Lung (tissue), 11 donors: ENCODE measurements at regions not wholly inside any gene's neighbourhood (a gene's known extent, or its start where the extent isn't known, plus 50 kb on each side); places are given as distances from the start of the nearest gene placed in this dataset.

Experiments used
- ATAC-seq: fragments of 200-7000 bp; cut with Tn5 transposase; one replicate; pipeline ENCODE4 v1.9.1; 2020; ENCODE audit warnings: moderate number of reproducible peaks; ENCODE audit not compliant: insufficient read depth, low FRiP score
- DNase-seq, 3 donors: peaks; one replicate each; pipeline ENCODE4 v3.0.0-alpha.2; 2013 to 2017
- H3K27ac ChIP-seq, 2 donors: one replicate each; pipeline ENCODE4 v1.5.1; 2013; ENCODE audit warnings: mild to moderate bottlenecking in 2 of 2, moderate library complexity in 2 of 2, control low read depth in 1 of 2, inconsistent platforms in 1 of 2, low read depth in 1 of 2, low read length in 1 of 2
- H3K27me3 ChIP-seq, 3 donors: one replicate each; pipeline ENCODE4 v1.5.1; 2013; ENCODE audit warnings: low read length in 2 of 3; ENCODE audit not compliant: control insufficient read depth in 3 of 3, insufficient read depth in 3 of 3
- H3K36me3 ChIP-seq, 4 donors: one replicate each; pipeline ENCODE4 v1.5.1; 2013; ENCODE audit warnings: low read length in 4 of 4, mild to moderate bottlenecking in 1 of 4, moderate library complexity in 1 of 4; ENCODE audit not compliant: control insufficient read depth in 4 of 4, insufficient read depth in 4 of 4
- H3K4me1 ChIP-seq, 5 donors: one replicate each; pipeline ENCODE4 v1.5.1; 2013; ENCODE audit warnings: low read length in 5 of 5, mild to moderate bottlenecking in 2 of 5, moderate library complexity in 1 of 5; ENCODE audit not compliant: control insufficient read depth in 5 of 5, insufficient read depth in 5 of 5
- H3K4me3 ChIP-seq: one replicate; pipeline ENCODE4 v1.5.1; 2013; ENCODE audit warnings: mild to moderate bottlenecking, control low read depth, moderate library complexity
- H3K9ac ChIP-seq, 2 donors: one replicate each; pipeline ENCODE4 v1.5.1; 2013; ENCODE audit warnings: low read length in 2 of 2, control low read depth in 1 of 2; ENCODE audit not compliant: insufficient read depth in 1 of 2
- H3K9me3 ChIP-seq, 4 donors: one replicate each; pipeline ENCODE4 v1.5.1; 2013; ENCODE audit warnings: low read length in 3 of 4, mild to moderate bottlenecking in 1 of 4, moderate library complexity in 1 of 4; ENCODE audit not compliant: control insufficient read depth in 4 of 4, insufficient read depth in 3 of 4
- CTCF ChIP-seq: IDR thresholded peaks from 2 replicates; pipeline ENCODE4 v1.5.1; 2012; ENCODE audit warnings: mild to moderate bottlenecking; ENCODE audit errors: control extremely low read depth, extremely low read depth
- WGBS, 2 donors: extraction: QIAGEN DNeasy Blood & Tissue Kit; methylation state at CpG; one replicate each; pipeline ENCODE4 v1.1.7; 2013; 5-methylcytosine and 5-hydroxymethylcytosine counted together
- donor health status: control.
- donor health status: control.
- donor health status: Bipolar disorder and iron deficiency.
- donor health status: healthy.
- donor health status: DM: yes; HTN: yes; CAD: no.

DNA sequence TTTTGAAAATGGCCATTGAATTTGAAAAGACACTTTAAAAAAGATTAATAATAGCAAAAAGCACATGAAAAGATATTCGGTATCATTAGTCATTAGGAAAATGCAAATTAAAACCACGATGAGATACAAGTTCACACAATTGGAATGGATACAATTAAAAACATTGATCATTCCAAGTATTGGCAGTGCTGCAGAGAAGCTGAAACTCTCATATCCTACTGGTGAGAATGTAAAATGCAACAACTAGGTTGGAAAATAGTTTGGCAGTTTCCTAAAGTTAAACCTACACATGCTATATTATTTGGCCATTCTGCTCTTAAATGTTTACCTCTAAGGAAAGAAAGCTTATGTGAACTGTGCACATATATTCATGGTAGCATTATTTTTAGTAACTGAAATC, 838.7 kb upstream of the PRMT6 start:
- no peak for DNase-seq
- no peak for TF ChIP-seq CTCF
- 61 to 70% methylated on average over 2 of the region's 2 CpGs for WGBS, 2 donors

DNA sequence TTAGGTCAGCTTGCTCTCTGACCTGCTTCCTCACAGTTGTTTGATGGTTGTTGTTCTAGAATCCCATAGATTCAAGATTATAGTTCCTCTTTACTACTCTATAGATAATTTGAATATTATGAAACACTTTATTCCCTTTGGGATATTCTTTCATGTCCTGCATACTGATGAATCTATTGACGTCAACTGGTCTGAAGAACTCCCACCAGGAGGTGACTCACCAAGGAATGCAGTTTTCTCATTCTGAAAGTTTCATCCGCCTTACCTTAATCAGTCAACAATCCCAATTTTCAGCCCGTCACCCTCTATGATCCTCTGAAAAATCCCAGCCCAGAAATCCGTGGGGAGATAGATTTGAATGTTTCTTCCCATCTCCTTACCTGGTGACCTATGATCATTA, 834.1 kb upstream of the PRMT6 start:
- Histone ChIP-seq H3K9ac (no peak overlapping the region), H3K27me3 (no peaks in the 10 kb centered on the region), H3K9me3 (no peaks in the 10 kb centered on the region), H3K27ac (no peak overlapping the region), H3K36me3 (no peaks in the 10 kb centered on the region), H3K4me1 (no peaks in the 10 kb centered on the region), H3K4me3 (no peak overlapping the region)
- 85 to 90% methylated on average over 4 of the region's 4 CpGs for WGBS, 2 donors
- no peak for TF ChIP-seq CTCF
- ATAC-seq (no peak), DNase-seq (no peak)

More for the DNA sequence above, 838.7 kb upstream of the PRMT6 start:
- H3K36me3 ChIP-seq = no peaks in the 10 kb centered on the region
- no peak overlapping the region for H3K27ac ChIP-seq
- H3K27me3 ChIP-seq = no peaks in the 10 kb centered on the region
- H3K4me1 ChIP-seq = no peaks in the 10 kb centered on the region
- ATAC-seq = no peak
- no peaks in the 10 kb centered on the region for H3K9me3 ChIP-seq
- no peak overlapping the region for H3K4me3 ChIP-seq
- no peak overlapping the region for H3K9ac ChIP-seq

- TF ChIP-seq CTCF = no peak
- H3K27ac ChIP-seq = no peak overlapping the region
- H3K9ac ChIP-seq = no peak overlapping the region
- H3K4me1 ChIP-seq = no peaks in the 10 kb centered on the region
- no peaks in the 10 kb centered on the region for H3K9me3 ChIP-seq
- WGBS, 2 donors = 70 to 91% methylated on average over 1 of the region's 1 CpG
- no peaks in the 10 kb centered on the region for H3K36me3 ChIP-seq
- ATAC-seq (no peak), DNase-seq (no peak)
- no peaks in the 10 kb centered on the region for H3K27me3 ChIP-seq
- H3K4me3 ChIP-seq = no peak overlapping the region
Measured at GRCh38 chr1:106223213-106223612, 833.3 kb upstream of the PRMT6 start.

GRCh38 chr1:106224426-106224825, 832.0 kb upstream of the PRMT6 start:
- DNase-seq = no peak
- no peak overlapping the region for H3K27ac ChIP-seq
- no peak overlapping the region for H3K9ac ChIP-seq
- WGBS, 2 donors = 77 to 80% methylated on average over 1 of the region's 1 CpG
- no peaks in the 10 kb centered on the region for H3K27me3 ChIP-seq
- H3K4me3 ChIP-seq = no peak overlapping the region
- H3K36me3 ChIP-seq = no peaks in the 10 kb centered on the region
- no peaks in the 10 kb centered on the region for H3K4me1 ChIP-seq
- ATAC-seq = no peak
- H3K9me3 ChIP-seq = no peaks in the 10 kb centered on the region
- no peak for TF ChIP-seq CTCF
